ENCODE measurements at regions not wholly inside any gene's neighbourhood (a gene's known extent, or its start where the extent isn't known, plus 50 kb on each side); places are given as distances from the start of the nearest gene placed in this dataset.

DNA sequence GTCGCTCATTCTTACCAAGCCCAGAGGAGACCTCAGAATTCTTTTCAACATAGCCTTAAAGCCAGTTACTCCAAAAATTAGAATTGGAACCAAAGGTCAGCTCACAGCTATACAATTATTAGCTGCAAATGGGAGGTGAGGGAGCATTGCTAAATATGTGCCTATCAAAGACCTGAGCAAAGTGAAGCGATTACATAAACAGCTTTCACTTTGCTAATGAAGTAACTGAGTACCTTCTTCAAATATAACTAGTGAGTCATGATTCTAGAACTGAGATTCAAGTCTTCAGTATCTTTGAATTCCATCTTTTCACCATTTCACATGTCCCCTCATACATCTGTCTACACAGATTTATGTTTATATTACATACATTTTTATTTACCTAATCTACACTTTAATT, 122.6 kb downstream of the P2RY1 start:
- RAD21 ChIA-PET (ENCODE audit: unreplicated experiment): interaction anchor here (1.6 kb wide), 1 partner anchor 23 kb away, joined by 3 read pairs; no protein-coding TSS in a partner anchor
- H3K9ac ChIP-seq (ENCODE audit: control insufficient read depth, insufficient read depth, low read length): no peak overlapping the region
- H3K9me3 ChIP-seq (replicated peaks; ENCODE audit: control insufficient read depth, insufficient read depth, low read length): no peaks in the 10 kb centered on the region
- 31% methylated on average over 2 of the region's 2 CpGs for WGBS (ENCODE audit: insufficient coverage, insufficient replicate concordance, low lambda C conversion rate, missing lambda C conversion rate)
- FAIRE-seq: no peak
- no peaks in the 10 kb centered on the region for H3K4me1 ChIP-seq (ENCODE audit: control insufficient read depth, insufficient read depth, low read length)
- no peaks in the 10 kb centered on the region for H3K79me2 ChIP-seq (ENCODE audit: control insufficient read depth, insufficient read depth, low read length)
- no peaks in the 10 kb centered on the region for H4K20me1 ChIP-seq (ENCODE audit: control insufficient read depth, insufficient read depth)
- in situ Hi-C loops (cut with MboI): loop anchor here (10.0 kb wide), 1 partner anchor 483 kb away; no protein-coding TSS in a partner anchor
- no peak overlapping the region for H3K4me2 ChIP-seq (ENCODE audit: control insufficient read depth, insufficient read depth)
- no peaks in the 10 kb centered on the region for H3K36me3 ChIP-seq (ENCODE audit: control insufficient read depth in 2 of 2, insufficient read depth in 2 of 2, low read length in 1 of 2)
- CTCF ChIA-PET: interaction anchor here (0.5 kb wide), 1 partner anchor 22 kb away, joined by 3 read pairs; no protein-coding TSS in a partner anchor
- POLR2A ChIA-PET: no interaction called here
- TF ChIP-seq BACH1 (IDR thresholded peaks at IDR 0.05; ENCODE audit: borderline replicate concordance) (no peak), POLR2AphosphoS2 (IDR thresholded peaks at IDR 0.05; ENCODE audit: low read depth, low read length) (no peak), SMC3 (IDR thresholded peaks at IDR 0.05; ENCODE audit: borderline replicate concordance, low read length) (no peak), EED (IDR thresholded peaks at IDR 0.05; ENCODE audit: low read depth) (no peak), TCF12 (IDR thresholded peaks at IDR 0.05; ENCODE audit: low read depth, low read length) (no peak), ASH2L (IDR thresholded peaks at IDR 0.05; ENCODE audit: borderline replicate concordance, low read depth) (no peak), CREM (IDR thresholded peaks at IDR 0.05; ENCODE audit: low read depth) (no peak), SIX5 (IDR thresholded peaks at IDR 0.05; ENCODE audit: low read depth, low read length, severe bottlenecking) (no peak), CHD1 (IDR thresholded peaks at IDR 0.05; ENCODE audit: low read depth, low read length) (no peak), STAT3 (IDR thresholded peaks at IDR 0.05; ENCODE audit: low read depth, low read length) (no peak), NR2F1 (conservative IDR thresholded peaks at IDR 0.05) (no peak), ZBED1 (IDR thresholded peaks at IDR 0.05; ENCODE audit: borderline replicate concordance) (no peak), NFXL1 (IDR thresholded peaks at IDR 0.05; ENCODE audit: borderline replicate concordance) (no peak), TARDBP (IDR thresholded peaks at IDR 0.05; ENCODE audit: borderline replicate concordance) (no peak)
- TF ChIP-seq, protein P1, sequence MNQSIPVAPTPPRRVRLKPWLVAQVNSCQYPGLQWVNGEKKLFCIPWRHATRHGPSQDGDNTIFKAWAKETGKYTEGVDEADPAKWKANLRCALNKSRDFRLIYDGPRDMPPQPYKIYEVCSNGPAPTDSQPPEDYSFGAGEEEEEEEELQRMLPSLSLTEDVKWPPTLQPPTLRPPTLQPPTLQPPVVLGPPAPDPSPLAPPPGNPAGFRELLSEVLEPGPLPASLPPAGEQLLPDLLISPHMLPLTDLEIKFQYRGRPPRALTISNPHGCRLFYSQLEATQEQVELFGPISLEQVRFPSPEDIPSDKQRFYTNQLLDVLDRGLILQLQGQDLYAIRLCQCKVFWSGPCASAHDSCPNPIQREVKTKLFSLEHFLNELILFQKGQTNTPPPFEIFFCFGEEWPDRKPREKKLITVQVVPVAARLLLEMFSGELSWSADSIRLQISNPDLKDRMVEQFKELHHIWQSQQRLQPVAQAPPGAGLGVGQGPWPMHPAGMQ (IDR thresholded peaks at IDR 0.05; ENCODE audit: borderline replicate concordance): no peak
- TF ChIP-seq, protein P2, sequence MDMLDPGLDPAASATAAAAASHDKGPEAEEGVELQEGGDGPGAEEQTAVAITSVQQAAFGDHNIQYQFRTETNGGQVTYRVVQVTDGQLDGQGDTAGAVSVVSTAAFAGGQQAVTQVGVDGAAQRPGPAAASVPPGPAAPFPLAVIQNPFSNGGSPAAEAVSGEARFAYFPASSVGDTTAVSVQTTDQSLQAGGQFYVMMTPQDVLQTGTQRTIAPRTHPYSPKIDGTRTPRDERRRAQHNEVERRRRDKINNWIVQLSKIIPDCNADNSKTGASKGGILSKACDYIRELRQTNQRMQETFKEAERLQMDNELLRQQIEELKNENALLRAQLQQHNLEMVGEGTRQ (IDR thresholded peaks at IDR 0.05; ENCODE audit: borderline replicate concordance, low read depth, low read length): no peak
- TF ChIP-seq, protein P3, sequence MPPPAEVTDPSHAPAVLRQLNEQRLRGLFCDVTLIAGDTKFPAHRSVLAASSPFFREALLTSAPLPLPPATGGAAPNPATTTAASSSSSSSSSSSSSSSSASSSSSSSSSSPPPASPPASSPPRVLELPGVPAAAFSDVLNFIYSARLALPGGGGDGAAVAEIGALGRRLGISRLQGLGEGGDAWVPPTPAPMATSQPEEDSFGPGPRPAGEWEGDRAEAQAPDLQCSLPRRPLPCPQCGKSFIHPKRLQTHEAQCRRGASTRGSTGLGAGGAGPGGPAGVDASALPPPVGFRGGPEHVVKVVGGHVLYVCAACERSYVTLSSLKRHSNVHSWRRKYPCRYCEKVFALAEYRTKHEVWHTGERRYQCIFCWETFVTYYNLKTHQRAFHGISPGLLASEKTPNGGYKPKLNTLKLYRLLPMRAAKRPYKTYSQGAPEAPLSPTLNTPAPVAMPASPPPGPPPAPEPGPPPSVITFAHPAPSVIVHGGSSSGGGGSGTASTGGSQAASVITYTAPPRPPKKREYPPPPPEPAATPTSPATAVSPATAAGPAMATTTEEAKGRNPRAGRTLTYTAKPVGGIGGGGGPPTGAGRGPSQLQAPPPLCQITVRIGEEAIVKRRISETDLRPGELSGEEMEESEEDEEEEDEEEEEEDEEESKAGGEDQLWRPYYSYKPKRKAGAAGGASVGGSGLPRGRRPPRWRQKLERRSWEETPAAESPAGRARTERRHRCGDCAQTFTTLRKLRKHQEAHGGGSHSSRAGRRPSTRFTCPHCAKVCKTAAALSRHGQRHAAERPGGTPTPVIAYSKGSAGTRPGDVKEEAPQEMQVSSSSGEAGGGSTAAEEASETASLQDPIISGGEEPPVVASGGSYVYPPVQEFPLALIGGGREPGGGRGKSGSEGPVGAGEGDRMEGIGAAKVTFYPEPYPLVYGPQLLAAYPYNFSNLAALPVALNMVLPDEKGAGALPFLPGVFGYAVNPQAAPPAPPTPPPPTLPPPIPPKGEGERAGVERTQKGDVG (CRISPR knock-in tag; IDR thresholded peaks at IDR 0.05): no peak
- no peaks in the 10 kb centered on the region; a peak in 1 of 4 replicates for H3K27me3 ChIP-seq (replicated peaks in 1 of 2; ENCODE audit: control insufficient read depth in 2 of 2, insufficient read depth in 2 of 2, low read length in 1 of 2)
- SMC1A ChIA-PET (ENCODE audit: uncharacterized antibody, unreplicated experiment): no interaction called here
- no peak overlapping the region for H3K27ac ChIP-seq (ENCODE audit: control insufficient read depth, insufficient read depth)
- no peak overlapping the region for H3K4me3 ChIP-seq
- DNase-seq (ENCODE audit: low read depth, low spot score): no peak
- H2AFZ ChIP-seq (ENCODE audit: control insufficient read depth, low read depth, low read length): no peak overlapping the region
- intact Hi-C loops (cut with micrococcal nuclease; ENCODE audit: unreplicated experiment): no loop called here
- no peak for ATAC-seq
- BruUV-seq (replicated peaks): no TSS peak

All from GM12878 (cell line).